ENCODE measurements at regions not wholly inside any gene's neighbourhood (a gene's known extent, or its start where the extent isn't known, plus 50 kb on each side); places are given as distances from the start of the nearest gene placed in this dataset.

DNA sequence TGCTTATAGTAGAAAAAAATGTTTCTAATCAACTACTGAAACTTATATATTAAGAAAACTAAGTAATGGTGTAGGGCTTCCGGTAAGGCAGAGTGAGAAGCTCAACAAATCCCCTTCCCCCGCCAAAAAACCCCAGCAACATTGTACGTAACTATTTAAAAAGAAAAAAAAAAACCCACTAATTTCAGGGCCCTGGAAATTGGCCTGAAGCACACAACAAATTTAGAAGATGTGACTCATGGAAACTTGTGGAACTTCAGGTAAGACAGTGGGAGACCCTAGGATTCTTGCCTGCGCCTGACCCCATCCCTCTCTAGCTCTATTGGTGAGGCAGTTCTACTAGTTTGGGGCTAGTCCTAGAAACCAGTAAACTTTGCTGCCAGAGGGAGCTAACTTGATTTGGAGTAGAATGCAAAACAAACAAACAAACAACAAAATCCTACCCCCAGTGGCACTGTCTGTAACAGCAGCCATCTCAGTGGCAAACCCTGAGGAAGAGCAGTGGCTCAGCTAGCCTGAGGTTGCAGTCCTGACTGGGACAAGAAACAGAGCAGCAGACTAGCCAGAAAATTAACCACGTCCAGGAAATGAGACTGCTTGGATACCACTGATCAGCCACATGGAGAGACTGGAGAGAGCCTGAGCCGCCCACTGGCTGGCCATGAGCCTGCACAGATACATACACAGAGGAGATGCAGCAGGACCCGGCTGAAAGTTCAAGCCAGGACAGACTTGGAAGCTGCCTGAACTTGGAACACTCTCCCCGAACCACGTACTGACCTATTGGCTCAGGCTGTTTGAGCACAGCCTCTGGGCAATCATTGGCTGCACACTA lies 135.1 kb downstream of the TBXT start:
- Histone ChIP-seq H3K9me3 (ENCODE audit: control insufficient read depth in 5 of 5, low read length in 5 of 5) (peaks cover 0 to 4% (median 0%) of the 10 kb centered on the region in 5 donors), H3K36me3 (ENCODE audit: control insufficient read depth in 5 of 5, insufficient read depth in 5 of 5, low read length in 5 of 5) (no peaks in the 10 kb centered on the region), H3K4me1 (ENCODE audit: control insufficient read depth in 5 of 5, insufficient read depth in 5 of 5, low read length in 5 of 5) (peaks cover 0 to 8% (median 3%) of the 10 kb centered on the region in 5 donors), H3K27ac (ENCODE audit: low read depth, low read length) (no peak overlapping the region), H3K4me3 (ENCODE audit: low read depth in 1 of 5, low read length in 5 of 5) (no peak overlapping the region), H3K27me3 (ENCODE audit: control insufficient read depth in 5 of 5, insufficient read depth in 4 of 5, low read length in 5 of 5) (no peaks in the 10 kb centered on the region), H3K9ac (ENCODE audit: low read length in 5 of 5) (no peak overlapping the region)

DNA sequence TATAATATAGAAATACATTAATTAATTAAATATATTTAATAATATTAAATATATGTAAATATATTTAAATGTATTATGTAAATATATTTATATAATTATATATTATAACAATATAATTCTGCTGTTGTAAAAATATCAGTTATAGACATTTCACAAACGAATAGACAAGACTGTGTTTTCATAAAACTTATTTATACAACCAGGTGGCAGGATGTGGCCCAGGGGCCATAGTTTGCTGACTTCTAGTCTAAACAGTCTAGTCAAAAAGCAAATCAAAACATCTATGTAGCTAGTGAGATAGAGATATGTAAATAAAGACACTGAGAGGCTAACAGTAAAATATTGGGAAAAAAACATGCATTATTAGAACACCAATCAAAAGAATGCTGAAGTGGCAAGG lies 136.4 kb downstream of the TBXT start:
- peaks cover 0 to 8% (median 3%) of the 10 kb centered on the region in 5 donors for H3K4me1 ChIP-seq (ENCODE audit: control insufficient read depth in 5 of 5, insufficient read depth in 5 of 5, low read length in 5 of 5)
- no peak overlapping the region for H3K9ac ChIP-seq (ENCODE audit: low read length in 5 of 5)
- no peaks in the 10 kb centered on the region for H3K36me3 ChIP-seq (ENCODE audit: control insufficient read depth in 5 of 5, insufficient read depth in 5 of 5, low read length in 5 of 5)
- no peak overlapping the region for H3K27ac ChIP-seq (ENCODE audit: low read depth, low read length)
- H3K27me3 ChIP-seq (ENCODE audit: control insufficient read depth in 5 of 5, insufficient read depth in 4 of 5, low read length in 5 of 5) = peaks cover 0 to 4% (median 3%) of the 10 kb centered on the region in 5 donors
- peaks cover 0 to under 1% (median 0%) of the 10 kb centered on the region in 5 donors for H3K9me3 ChIP-seq (ENCODE audit: control insufficient read depth in 5 of 5, low read length in 5 of 5)
- H3K4me3 ChIP-seq (ENCODE audit: low read depth in 1 of 5, low read length in 5 of 5) = no peak overlapping the region

DNA sequence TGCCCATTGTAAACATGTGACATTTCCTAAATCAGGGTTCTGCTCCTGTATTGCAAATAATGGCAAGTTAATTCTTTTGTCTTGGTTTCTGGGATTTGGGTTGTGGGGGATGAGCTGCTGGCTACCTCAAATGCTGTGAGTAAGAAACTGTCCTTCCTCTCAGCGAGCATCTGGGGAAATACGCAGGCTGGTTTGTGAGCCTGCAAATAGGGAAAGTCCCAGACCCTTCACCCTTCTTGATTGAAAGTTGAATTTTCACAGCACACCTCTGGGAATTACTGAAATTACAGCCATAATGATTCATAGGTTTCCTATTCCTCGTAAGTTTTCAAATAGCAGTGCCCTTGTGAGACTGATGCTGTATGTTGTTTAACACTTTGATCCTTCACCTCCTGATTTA lies 138.1 kb downstream of the TBXT start:
- H3K27me3 ChIP-seq (ENCODE audit: control insufficient read depth in 5 of 5, insufficient read depth in 4 of 5, low read length in 5 of 5) = peaks cover 0 to 4% (median 3%) of the 10 kb centered on the region in 5 donors
- no peak overlapping the region for H3K4me3 ChIP-seq (ENCODE audit: low read depth in 1 of 5, low read length in 5 of 5)
- no peaks in the 10 kb centered on the region for H3K36me3 ChIP-seq (ENCODE audit: control insufficient read depth in 5 of 5, insufficient read depth in 5 of 5, low read length in 5 of 5)
- no peak overlapping the region for H3K27ac ChIP-seq (ENCODE audit: low read depth, low read length)
- H3K4me1 ChIP-seq (ENCODE audit: control insufficient read depth in 5 of 5, insufficient read depth in 5 of 5, low read length in 5 of 5) = peaks cover 0 to 8% (median 3%) of the 10 kb centered on the region in 5 donors
- no peaks in the 10 kb centered on the region for H3K9me3 ChIP-seq (ENCODE audit: control insufficient read depth in 5 of 5, low read length in 5 of 5)
- peak overlapping the region in 1 of 5 donors; percentile 21 for H3K9ac ChIP-seq (ENCODE audit: low read length in 5 of 5)

DNA sequence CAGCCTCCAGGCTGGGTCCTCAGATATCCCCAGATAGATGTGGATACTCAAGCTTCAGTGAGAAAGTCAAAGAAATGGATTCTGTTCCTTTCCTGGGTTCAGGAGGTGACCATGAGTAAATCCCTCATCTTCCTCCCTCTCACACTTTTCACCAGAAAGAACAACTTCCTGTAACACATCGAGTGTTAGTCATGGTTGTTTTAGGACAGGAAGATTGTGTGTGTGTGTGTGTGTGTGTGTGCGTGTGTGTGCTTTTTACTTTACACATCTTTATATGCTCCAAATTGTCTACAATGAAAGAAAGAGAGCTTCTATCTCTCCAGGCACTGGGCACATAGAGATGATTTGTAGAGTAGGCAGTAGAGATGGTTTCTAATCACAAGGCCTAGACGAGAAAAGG lies 139.9 kb downstream of the TBXT start:
- H3K4me3 ChIP-seq (ENCODE audit: low read depth in 1 of 5, low read length in 5 of 5) = no peak overlapping the region
- peaks cover 0 to 4% (median 1%) of the 10 kb centered on the region in 5 donors for H3K4me1 ChIP-seq (ENCODE audit: control insufficient read depth in 5 of 5, insufficient read depth in 5 of 5, low read length in 5 of 5)
- H3K27me3 ChIP-seq (ENCODE audit: control insufficient read depth in 5 of 5, insufficient read depth in 4 of 5, low read length in 5 of 5) = peaks cover 0 to 4% (median 3%) of the 10 kb centered on the region in 5 donors
- no peak overlapping the region for H3K27ac ChIP-seq (ENCODE audit: low read depth, low read length)
- no peaks in the 10 kb centered on the region for H3K9me3 ChIP-seq (ENCODE audit: control insufficient read depth in 5 of 5, low read length in 5 of 5)
- no peak overlapping the region for H3K9ac ChIP-seq (ENCODE audit: low read length in 5 of 5)
- no peaks in the 10 kb centered on the region for H3K36me3 ChIP-seq (ENCODE audit: control insufficient read depth in 5 of 5, insufficient read depth in 5 of 5, low read length in 5 of 5)

DNA sequence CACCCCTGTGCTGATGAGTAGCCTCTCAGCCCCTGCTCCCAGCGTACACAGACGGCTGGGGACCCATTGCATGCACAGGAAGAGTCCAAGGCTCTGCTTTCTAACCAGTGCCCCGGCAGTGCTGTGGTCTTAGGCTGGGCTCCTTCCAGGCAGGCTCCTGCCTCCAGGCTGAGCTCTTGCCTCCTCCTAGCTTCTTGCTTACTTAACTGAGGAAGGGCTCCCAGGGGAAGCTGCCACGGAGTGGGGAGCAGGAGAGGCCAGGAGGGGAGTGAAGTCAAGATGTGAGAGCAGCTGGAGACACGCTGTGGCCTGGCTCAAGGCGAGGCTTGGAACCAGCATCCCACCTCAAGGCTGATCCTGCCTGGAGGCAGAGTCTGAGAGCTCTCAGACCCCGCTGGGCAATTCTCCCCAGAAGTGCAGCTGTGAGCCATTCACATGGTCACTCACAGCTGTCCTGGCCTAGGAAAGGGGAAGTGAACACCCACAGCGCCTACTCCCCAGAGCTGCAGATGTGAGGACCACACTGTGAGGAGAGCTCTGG lies 141.0 kb downstream of the TBXT start:
- H3K9me3 ChIP-seq (ENCODE audit: control insufficient read depth in 5 of 5, low read length in 5 of 5) = no peaks in the 10 kb centered on the region
- no peak overlapping the region for H3K4me3 ChIP-seq (ENCODE audit: low read depth in 1 of 5, low read length in 5 of 5)
- H3K36me3 ChIP-seq (ENCODE audit: control insufficient read depth in 5 of 5, insufficient read depth in 5 of 5, low read length in 5 of 5) = no peaks in the 10 kb centered on the region
- H3K4me1 ChIP-seq (ENCODE audit: control insufficient read depth in 5 of 5, insufficient read depth in 5 of 5, low read length in 5 of 5) = no peaks in the 10 kb centered on the region
- no peak overlapping the region for H3K9ac ChIP-seq (ENCODE audit: low read length in 5 of 5)
- H3K27ac ChIP-seq (ENCODE audit: low read depth, low read length) = no peak overlapping the region
- peaks cover 0 to 4% (median 3%) of the 10 kb centered on the region in 5 donors for H3K27me3 ChIP-seq (ENCODE audit: control insufficient read depth in 5 of 5, insufficient read depth in 4 of 5, low read length in 5 of 5)

DNA sequence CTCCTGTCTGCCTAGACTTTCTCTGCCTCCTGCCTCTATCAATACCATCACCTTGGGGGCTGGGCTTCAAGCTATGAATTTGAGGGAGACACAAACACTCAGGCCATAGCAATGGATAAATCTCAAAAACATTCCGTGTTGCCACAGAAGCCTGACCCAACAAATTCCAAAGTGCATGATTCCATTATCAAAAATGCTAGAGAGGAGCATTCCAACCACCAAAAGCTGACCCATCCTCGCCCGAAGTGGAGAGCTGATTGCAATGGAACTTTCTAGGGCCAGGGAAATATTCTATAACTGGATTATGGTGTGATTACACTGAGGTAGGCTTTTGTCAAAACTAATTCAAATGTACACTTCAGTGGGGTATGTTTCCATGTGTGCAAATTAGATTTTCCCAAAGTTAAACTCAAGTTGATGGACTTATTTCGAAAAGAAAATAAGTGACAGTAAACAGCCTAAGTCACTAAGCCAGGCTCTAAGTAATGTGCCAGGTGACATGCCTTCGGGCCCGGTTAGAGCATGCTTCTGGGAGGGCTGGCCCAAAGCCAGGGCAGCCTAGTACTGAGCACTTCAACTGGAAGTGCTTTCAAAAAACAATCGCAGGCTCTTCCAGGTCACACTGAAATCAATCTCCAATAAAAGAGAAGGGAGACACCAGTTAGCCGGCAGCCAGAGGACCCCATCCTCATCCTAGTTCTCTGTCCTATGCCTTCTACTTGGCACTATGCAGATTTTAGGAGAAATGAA lies 142.3 kb downstream of the TBXT start:
- Histone ChIP-seq H3K27ac (ENCODE audit: low read depth, low read length) (no peak overlapping the region), H3K9me3 (ENCODE audit: control insufficient read depth in 5 of 5, low read length in 5 of 5) (no peaks in the 10 kb centered on the region), H3K9ac (ENCODE audit: low read length in 5 of 5) (no peak overlapping the region), H3K4me3 (ENCODE audit: low read depth in 1 of 5, low read length in 5 of 5) (no peak overlapping the region), H3K4me1 (ENCODE audit: control insufficient read depth in 5 of 5, insufficient read depth in 5 of 5, low read length in 5 of 5) (no peaks in the 10 kb centered on the region), H3K27me3 (ENCODE audit: control insufficient read depth in 5 of 5, insufficient read depth in 4 of 5, low read length in 5 of 5) (peaks cover 0 to 4% (median 3%) of the 10 kb centered on the region in 5 donors), H3K36me3 (ENCODE audit: control insufficient read depth in 5 of 5, insufficient read depth in 5 of 5, low read length in 5 of 5) (no peaks in the 10 kb centered on the region)

DNA sequence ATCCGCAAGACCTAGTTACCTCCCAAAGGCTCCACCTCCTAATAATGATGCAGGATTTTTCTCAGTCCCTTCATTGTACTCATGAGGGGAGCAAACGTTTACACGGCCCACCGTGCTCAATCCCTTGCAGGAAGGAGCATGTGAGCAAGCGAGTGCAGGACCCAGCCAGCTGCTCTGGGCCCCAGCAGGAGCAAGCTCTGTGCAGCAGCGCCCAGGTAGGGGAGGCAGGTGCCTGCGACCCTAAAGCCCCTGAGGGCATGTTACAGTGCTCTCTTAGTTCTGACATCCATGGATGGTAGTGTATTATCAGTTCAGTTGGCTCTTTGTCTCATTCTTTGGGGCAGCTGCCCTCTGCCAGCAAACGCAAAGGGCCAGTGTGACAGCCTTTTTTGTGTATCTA lies 143.4 kb downstream of the TBXT start:
- Histone ChIP-seq H3K9me3 (ENCODE audit: control insufficient read depth in 5 of 5, low read length in 5 of 5) (peaks cover 0 to 4% (median 0%) of the 10 kb centered on the region in 5 donors), H3K4me3 (ENCODE audit: low read depth in 1 of 5, low read length in 5 of 5) (no peak overlapping the region), H3K4me1 (ENCODE audit: control insufficient read depth in 5 of 5, insufficient read depth in 5 of 5, low read length in 5 of 5) (no peaks in the 10 kb centered on the region), H3K36me3 (ENCODE audit: control insufficient read depth in 5 of 5, insufficient read depth in 5 of 5, low read length in 5 of 5) (no peaks in the 10 kb centered on the region), H3K27me3 (ENCODE audit: control insufficient read depth in 5 of 5, insufficient read depth in 4 of 5, low read length in 5 of 5) (peaks cover 0 to 4% (median 3%) of the 10 kb centered on the region in 5 donors), H3K27ac (ENCODE audit: low read depth, low read length) (no peak overlapping the region), H3K9ac (ENCODE audit: low read length in 5 of 5) (no peak overlapping the region)

DNA sequence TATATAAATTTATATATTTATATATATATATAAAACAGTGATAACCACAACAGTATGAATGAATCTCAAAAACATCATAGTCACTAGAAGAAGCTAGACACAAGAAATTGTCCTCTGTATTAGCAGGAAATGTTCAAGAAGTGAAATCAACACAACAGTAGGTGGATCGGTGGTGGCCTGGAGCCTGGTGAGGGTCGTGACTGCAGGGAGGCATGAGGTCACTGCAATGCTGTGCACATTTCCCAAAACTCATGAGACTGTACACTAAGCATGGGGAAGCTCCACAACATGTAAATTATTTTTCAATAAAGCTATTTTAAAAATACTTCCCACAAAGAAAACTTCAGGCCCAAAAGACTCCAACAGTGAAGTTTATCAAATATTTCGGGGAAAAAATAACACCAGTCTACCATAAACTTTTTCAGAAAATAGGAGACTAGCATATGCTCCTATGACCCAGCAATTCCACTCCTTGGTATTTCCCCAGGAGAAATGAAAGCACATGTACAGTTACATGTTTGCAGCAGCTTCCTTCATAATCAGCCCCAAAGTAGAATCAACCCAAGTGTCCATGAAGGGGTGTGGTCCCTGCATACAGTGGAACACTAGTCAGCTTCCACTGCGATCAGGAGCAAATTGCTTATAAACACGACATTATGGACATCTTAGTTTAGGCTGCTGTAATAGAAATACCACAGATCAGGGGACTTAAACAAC lies 144.2 kb downstream of the TBXT start:
- H3K9ac ChIP-seq (ENCODE audit: low read length in 5 of 5) = no peak overlapping the region
- no peak overlapping the region for H3K4me3 ChIP-seq (ENCODE audit: low read depth in 1 of 5, low read length in 5 of 5)
- H3K4me1 ChIP-seq (ENCODE audit: control insufficient read depth in 5 of 5, insufficient read depth in 5 of 5, low read length in 5 of 5) = no peaks in the 10 kb centered on the region
- peaks cover 0 to 7% (median 0%) of the 10 kb centered on the region in 5 donors for H3K9me3 ChIP-seq (ENCODE audit: control insufficient read depth in 5 of 5, low read length in 5 of 5)
- H3K36me3 ChIP-seq (ENCODE audit: control insufficient read depth in 5 of 5, insufficient read depth in 5 of 5, low read length in 5 of 5) = no peaks in the 10 kb centered on the region
- H3K27ac ChIP-seq (ENCODE audit: low read depth, low read length) = no peak overlapping the region
- peaks cover 0 to 4% (median 3%) of the 10 kb centered on the region in 5 donors for H3K27me3 ChIP-seq (ENCODE audit: control insufficient read depth in 5 of 5, insufficient read depth in 4 of 5, low read length in 5 of 5)

DNA sequence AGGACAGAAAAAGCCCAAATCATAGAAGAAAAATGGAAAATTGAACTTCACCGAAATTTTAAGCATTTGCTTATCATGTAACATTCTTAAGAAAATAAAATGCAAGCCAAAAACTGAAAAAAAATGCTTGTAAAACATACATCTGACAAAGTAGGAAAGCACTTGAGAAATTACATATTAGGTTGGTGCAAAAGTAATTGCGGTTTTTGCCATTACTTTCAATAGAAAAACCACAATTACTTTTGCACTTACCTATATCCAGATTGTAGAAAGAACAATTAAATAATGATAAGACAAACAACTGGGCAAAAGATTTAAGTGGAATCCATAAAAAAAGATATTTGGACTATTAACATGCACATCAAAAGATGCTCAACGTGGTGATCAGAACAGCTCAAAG lies 146.2 kb downstream of the TBXT start:
- Histone ChIP-seq H3K27me3 (ENCODE audit: control insufficient read depth in 5 of 5, insufficient read depth in 4 of 5, low read length in 5 of 5) (peaks cover 0 to under 1% (median 0%) of the 10 kb centered on the region in 5 donors), H3K4me3 (ENCODE audit: low read depth in 1 of 5, low read length in 5 of 5) (no peak overlapping the region), H3K9ac (ENCODE audit: low read length in 5 of 5) (no peak overlapping the region), H3K4me1 (ENCODE audit: control insufficient read depth in 5 of 5, insufficient read depth in 5 of 5, low read length in 5 of 5) (no peaks in the 10 kb centered on the region), H3K27ac (ENCODE audit: low read depth, low read length) (no peak overlapping the region), H3K36me3 (ENCODE audit: control insufficient read depth in 5 of 5, insufficient read depth in 5 of 5, low read length in 5 of 5) (no peaks in the 10 kb centered on the region), H3K9me3 (ENCODE audit: control insufficient read depth in 5 of 5, low read length in 5 of 5) (peaks cover 5 to 16% (median 10%) of the 10 kb centered on the region in 5 donors)
